G401.6 (cell line): ENCODE measurements at regions not wholly inside any gene's neighbourhood (a gene's known extent, or its start where the extent isn't known, plus 50 kb on each side); places are given as distances from the start of the nearest gene placed in this dataset.

Source experiments
- FAIRE-seq: peaks from 2 replicates; lab custom pipeline; 2012; peaks lifted over from hg19 to GRCh38; lab: Jason Lieb, UNC

DNA sequence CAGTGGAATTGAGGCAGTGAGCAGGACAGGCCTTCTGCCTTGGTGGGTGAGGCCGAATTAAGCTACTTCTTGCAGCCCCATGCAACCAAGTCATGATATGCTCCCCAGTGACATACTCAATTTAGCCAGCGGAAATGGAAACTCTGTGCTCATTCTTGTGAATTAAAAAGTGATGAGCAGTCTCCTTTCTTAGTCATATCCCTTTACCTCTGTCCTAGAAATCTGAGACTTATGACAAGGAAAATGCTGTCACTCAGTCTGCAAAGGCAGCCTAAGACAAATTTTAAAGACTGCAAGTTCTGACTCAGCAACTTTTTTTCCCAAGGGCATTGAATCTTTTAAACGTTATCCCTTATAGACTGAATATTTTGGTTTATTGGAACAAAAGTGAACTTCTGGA, 218.2 kb downstream of the SH3BP4 start:
- FAIRE-seq = no peak

DNA sequence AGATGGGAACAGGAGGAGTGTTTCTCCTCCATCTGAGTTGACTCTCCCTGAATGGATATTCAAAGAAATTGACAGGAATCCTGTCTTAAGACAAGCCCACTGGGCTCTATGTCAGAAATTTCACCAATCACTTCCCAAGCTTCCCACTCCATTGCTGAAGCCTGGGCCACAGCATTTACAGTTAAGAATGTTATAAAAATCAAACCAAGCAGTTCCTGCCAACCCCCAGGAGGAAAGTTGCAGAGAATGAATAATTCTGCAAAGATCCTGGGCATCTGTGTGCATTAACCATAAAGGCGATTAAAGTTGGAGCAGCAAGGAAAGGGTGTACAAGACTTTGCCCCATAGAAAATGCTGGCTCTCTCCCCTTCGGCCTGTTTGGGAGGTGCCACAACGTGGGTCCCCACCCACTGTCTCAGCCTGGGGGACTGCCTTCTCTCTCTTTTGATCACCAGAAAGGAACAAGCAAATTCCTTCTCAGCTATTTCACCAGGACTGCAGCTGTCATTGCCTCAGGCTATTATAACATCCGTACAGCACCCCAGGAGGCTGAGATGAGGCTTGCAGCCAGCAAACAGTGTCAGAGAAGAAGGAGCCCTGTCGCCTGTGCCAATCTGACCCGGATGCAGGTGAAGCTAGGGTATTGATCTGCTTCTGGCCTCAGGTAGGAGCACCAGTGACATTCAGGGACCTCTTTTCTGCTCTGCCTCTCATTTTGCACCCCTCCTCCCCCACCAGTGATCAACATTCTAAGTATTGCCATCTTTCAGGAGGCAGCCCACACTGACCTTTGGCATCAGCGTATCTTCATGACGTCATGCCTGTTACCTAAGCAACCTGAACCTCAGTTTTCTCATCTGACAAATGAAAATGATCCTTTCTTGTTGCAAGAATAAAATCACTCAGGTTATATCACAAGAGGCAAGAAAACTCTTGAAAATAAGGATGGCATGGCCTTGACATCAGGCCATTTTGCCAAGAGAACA, 219.0 kb downstream of the SH3BP4 start:
- no peak for FAIRE-seq

- no peak for FAIRE-seq
Observed at GRCh38 chr2:235171550-235172031, 219.8 kb downstream of the SH3BP4 start.

DNA sequence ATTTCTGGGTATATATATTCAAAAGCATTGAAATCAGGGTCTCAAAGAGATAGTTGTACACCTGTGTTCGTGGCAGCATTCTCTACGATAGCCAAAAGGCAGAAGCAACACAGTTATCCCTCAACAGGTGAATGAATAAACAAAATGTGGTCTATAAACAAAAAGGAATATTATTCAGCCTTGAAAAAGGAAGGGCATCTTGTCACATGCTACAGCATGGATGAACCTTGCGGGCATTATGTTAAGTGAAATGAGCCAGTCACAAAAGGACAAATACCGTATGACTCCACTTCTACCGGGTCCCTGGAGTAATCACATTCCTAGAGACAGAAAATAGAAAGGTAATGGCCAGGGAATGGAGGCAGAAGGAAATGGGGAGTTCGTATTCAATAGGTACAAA, 228.8 kb downstream of the SH3BP4 start:
- no peak for FAIRE-seq

DNA sequence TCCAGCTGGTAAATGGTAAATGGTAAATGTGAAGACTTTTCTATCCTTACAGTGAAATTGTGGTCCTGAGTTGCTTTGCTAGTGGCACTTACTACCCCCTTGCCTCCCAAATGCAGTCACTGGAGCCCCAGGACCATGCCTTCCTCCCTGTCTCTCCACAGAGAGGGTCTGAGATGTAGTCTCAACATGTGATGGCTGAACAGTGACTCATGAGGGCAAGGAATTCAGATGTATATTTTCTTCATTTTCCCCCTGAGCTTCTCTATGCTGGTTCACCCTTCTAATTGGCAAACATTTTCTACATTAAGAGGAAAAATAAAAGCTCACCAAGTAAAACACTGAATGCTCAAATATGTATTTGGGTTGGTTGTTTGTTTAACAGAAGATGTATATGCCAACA, 232.0 kb downstream of the SH3BP4 start:
- FAIRE-seq = no peak

DNA sequence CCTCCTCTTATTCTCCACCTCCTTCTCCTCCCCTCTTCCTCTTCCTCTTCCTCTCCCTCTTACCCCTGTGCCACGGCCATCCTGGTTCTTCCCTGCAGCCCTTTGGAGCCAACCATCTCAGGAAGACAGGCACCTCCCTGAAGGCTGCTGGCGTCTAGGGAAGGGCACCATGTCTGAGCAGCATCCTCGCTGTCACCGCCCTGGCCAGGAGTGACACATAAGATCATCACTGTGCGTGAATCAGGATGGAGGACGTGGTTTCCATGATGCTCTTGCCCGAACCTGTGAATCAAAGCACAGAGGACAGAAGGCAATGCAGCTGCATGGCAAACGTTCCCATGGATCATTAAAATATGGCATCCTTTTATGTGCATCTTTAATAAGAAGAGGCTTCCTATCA, 236.0 kb downstream of the SH3BP4 start:
- no peak for FAIRE-seq

GRCh38 chr2:235191486-235191885, 239.7 kb downstream of the SH3BP4 start:
- FAIRE-seq = no peak

- no peak for FAIRE-seq
Observed at GRCh38 chr2:235191978-235192377, 240.2 kb downstream of the SH3BP4 start.

GRCh38 chr2:235194351-235194750, 242.5 kb downstream of the SH3BP4 start:
- no peak for FAIRE-seq

GRCh38 chr2:235194836-235195235, 243.0 kb downstream of the SH3BP4 start:
- no peak for FAIRE-seq

DNA sequence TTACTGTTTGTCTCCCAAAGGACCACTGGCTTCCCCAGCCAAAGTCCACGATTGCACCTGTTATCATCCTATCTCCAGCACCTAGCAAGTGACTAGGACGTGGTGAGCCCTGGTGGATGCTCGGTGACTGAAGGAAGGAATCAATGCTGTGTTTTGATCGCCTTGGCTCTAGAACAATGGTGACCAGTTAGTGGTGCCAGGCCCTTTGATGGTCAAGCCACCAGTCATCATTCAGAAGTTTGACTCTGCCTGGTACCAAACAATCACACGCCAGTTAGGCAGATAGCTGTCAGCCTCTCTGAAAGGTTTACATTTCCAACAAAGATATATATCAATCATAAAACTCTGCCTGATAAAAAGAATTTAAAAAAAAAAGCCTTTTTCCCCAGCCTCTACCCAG, 244.1 kb downstream of the SH3BP4 start:
- no peak for FAIRE-seq

GRCh38 chr2:235199128-235199527, 247.3 kb downstream of the SH3BP4 start:
- FAIRE-seq = no peak

DNA sequence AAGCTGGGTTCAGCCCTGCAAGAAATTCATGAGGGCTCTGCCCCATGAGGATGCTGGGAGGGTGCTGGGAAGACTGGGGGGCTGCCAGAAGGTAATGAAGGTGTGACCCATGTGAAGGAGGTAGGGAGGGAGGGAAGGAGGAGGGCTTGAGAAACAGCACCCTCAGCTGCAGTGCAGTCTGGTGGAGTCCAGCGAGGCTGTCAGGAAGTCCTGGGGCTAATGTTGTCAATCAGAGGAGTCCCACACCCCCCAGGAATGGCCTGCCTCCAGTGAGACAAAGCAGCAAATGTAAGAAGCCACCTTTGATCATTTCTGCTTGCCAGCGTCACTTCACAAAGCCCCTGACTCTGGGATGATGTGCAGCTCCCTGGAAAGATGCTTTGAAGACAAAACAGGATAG, 248.4 kb downstream of the SH3BP4 start:
- FAIRE-seq = no peak

DNA sequence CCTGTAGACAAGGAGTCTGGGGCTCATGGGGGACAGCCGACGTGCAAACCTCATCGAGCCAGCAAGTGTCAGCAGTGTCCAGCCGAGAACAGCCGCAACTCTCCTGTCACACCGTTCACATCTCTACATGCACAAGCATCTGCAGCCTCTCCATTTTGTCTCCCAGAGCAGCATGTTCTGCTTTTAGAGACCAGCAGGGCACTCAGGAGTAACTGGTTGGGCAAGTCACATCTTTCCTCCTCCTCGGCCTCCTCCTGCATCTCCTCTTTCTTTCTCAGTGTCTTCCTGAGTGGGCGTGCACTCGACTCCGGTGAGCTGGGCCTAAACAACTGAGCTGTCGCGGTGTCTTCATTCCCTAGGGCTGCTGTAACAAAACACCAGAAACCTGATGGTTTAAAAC, 249.9 kb downstream of the SH3BP4 start:
- no peak for FAIRE-seq

DNA sequence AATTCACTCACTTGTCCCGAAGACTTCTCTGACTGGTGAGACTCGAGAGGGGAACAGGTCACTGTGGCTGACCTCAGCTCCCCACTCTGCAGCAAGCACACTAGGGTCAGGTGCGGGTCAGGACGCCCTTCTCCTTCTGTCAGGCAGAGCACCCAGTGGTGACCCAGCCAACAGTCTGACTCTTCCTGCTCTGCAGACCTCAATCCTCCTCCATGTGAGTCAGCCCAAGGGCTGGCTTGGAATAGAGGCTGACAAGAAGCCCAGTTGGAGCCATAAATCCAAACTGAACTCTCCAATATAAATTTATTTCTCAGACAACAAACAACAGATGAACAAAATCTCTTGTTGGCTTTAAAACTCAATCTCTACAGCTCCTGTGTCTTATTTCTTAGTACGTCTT, 253.1 kb downstream of the SH3BP4 start:
- FAIRE-seq = no peak

- FAIRE-seq = no peak
Observed at GRCh38 chr2:235206399-235206798, 254.6 kb downstream of the SH3BP4 start.

DNA sequence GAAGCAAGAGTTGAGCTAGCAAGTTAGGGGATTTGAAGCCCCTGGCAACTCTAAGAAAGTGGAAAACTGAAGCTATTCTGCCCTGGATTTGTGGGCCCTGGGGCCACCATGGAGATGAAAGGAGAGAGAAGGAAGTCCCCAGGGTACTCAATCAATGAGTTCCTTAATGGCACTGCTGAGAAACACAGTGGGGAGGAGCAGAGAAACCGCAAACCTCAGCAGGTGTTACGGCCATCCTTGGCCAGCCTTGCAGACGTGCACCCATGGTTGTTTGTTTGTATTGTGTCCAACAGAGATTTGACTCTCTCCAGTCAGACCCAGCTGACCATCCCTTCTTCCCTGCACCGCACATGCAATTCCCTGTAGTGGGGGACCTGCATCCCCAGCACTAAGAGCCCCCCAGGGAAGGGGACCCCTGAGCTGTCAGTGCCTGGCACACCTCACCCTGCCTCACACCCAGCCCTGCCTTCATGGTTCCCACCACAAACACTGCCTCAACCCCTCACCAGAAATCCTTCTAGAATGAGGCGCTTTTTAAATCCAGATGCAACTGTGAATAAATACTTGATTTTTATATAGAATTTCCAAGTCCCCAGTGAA, 255.3 kb downstream of the SH3BP4 start:
- FAIRE-seq = no peak

GRCh38 chr2:235211056-235211455, 259.2 kb downstream of the SH3BP4 start:
- no peak for FAIRE-seq

- FAIRE-seq = no peak
Observed at GRCh38 chr2:235212501-235213158, 260.8 kb downstream of the SH3BP4 start.

DNA sequence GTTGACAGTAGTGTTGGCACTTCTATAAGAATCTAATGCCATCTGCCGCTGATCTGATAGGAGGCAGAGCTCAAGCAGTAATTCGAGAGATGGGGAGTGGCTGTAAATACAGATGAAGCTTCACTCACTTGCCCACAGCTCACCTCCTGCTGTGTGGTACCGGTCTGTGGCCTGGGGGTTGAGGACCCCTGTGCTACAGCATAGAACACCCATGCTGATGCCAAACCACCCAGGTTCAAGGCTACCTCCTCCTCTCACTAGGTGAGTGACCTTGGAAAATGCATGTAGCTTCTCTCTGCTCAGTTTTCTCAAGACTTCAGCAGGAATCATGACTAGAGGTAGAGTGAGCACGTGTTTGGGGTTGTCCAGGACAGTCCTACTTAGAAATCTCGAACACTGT, 263.4 kb downstream of the SH3BP4 start:
- no peak for FAIRE-seq

GRCh38 chr2:235216901-235217300, 265.1 kb downstream of the SH3BP4 start:
- no peak for FAIRE-seq

DNA sequence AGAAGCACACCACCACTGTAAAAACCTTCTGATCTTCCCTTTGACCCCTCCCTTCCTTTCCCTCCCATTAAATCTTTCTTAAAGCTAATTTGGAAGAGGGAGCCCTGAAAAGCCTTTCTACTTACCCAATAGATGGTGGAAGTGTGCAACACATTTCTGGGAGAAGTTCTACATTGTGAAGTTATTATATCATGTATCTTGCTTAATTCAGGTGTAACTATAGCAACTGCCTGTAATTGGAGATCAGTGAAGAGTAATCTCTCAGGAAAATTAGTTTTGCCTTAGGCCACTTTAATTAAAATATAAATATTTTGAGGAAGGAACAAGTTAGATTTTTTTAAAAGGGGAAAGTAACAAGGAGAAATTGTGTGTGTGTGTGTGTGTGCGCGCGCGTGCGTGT, 266.0 kb downstream of the SH3BP4 start:
- FAIRE-seq = no peak

- FAIRE-seq = no peak
Observed at GRCh38 chr2:235218486-235218907, 266.7 kb downstream of the SH3BP4 start.
